Thyroid gland (tissue), 4 donors: ENCODE measurements at regions not wholly inside any gene's neighbourhood (a gene's known extent, or its start where the extent isn't known, plus 50 kb on each side); places are given as distances from the start of the nearest gene placed in this dataset.
"Not testable (repeated sequence)": the region's sequence is repeated elsewhere in the genome, so short reads cannot be mapped to it uniquely, and the experiment has no call there.

Experiments used
- DNase-seq, 2 donors: peaks; one replicate each; pipeline ENCODE4 v3.0.0-alpha.2; 2019
- H3K27ac ChIP-seq, 3 donors: fragments of 200-600 bp; sonication (generic); 1 replicate in 2 of 3; 2 replicates in 1 of 3; pipeline ENCODE4 v1.5.1; 2016 to 2019; ENCODE audit warnings: mild to moderate bottlenecking in 1 of 3, moderate library complexity in 1 of 3
- H3K27me3 ChIP-seq: fragments of 200-600 bp; sonication (generic); one replicate; pipeline ENCODE4 v1.5.1; 2019
- H3K36me3 ChIP-seq, 2 donors: fragments of 200-600 bp; sonication (generic); one replicate each; pipeline ENCODE4 v1.5.1; 2016 to 2019
- H3K4me1 ChIP-seq, 2 donors: fragments of 200-600 bp; sonication (generic); one replicate each; pipeline ENCODE4 v1.5.1; 2017 to 2019
- H3K4me3 ChIP-seq, 3 donors: fragments of 200-600 bp; sonication (generic); replicated peaks in 1 of 3; 1 replicate in 2 of 3; 2 replicates in 1 of 3; pipeline ENCODE4 v1.5.1; 2016; ENCODE audit warnings: mild to moderate bottlenecking in 1 of 3
- H3K9me3 ChIP-seq: fragments of 200-600 bp; sonication (generic); one replicate; pipeline ENCODE4 v1.5.1; 2017
- CTCF ChIP-seq, 6 experiments: fragments of 200-600 bp in 3 of 6; fragments of 450-650 bp in 3 of 6; sonication (generic) in 3 of 6; IDR thresholded peaks; one replicate each; pipeline ENCODE4 v1.5.1; 2016 to 2019; ENCODE audit warnings: antibody characterized with exemption in 6 of 6, mild to moderate bottlenecking in 2 of 6, inconsistent platforms in 1 of 6, moderate library complexity in 1 of 6
- POLR2A ChIP-seq, 2 donors: fragments of 450-650 bp; IDR thresholded peaks; one replicate each; pipeline ENCODE4 v1.6.1; 2017; ENCODE audit warnings: antibody characterized with exemption in 2 of 2, mild to moderate bottlenecking in 2 of 2, moderate library complexity in 1 of 2
- WGBS, 2 donors: methylation state at CpG; one replicate each; pipeline ENCODE4 v1.1.5; 2017; 5-methylcytosine and 5-hydroxymethylcytosine counted together
- intact Hi-C: fragments of 100-400 bp; cut with DNase I; formaldehyde crosslinking; loops from one replicate; pipeline ENCODE4 v1.15.1; 2023

- H3K4me1 ChIP-seq, result no peaks in the 10 kb centered on the region
- no peak overlapping the region for H3K4me3 ChIP-seq
- H3K27me3 ChIP-seq, result no peaks in the 10 kb centered on the region
- no peaks in the 10 kb centered on the region for H3K36me3 ChIP-seq
- intact Hi-C loops, result no loop called here
- no peak for DNase-seq
- no peaks in the 10 kb centered on the region for H3K9me3 ChIP-seq
- no peak overlapping the region for H3K27ac ChIP-seq
- WGBS, 2 donors, result 95% methylated on average over 1 of the region's 1 CpG
- TF ChIP-seq CTCF (IDR thresholded peaks at IDR 0.05) (no peak), POLR2A (IDR thresholded peaks at IDR 0.05) (no peak)
These were observed 372.9 kb upstream of the MAOA start for GRCh38 chrX:43283187-43283586.

DNA sequence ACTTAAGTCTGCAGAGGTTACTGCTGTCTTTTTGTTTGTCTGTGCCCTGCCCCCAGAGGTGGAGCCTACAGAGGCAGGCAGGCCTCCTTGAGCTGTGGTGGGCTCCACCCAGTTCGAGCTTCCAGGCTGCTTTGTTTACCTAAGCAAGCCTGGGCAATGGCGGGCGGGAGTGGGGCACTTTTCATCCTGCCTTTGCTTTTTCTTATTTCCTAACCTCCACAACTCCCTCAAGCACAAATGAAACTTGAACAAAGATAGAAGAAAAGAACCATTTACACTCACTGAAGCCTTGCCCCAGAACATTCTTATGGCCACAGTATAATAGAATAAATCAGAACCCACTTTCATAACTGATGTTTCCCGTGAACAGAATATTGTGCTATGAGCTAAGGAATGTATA lies 344.5 kb upstream of the MAOA start:
- H3K36me3 ChIP-seq, intact Hi-C loops: not testable (repeated sequence)
- WGBS, 2 donors, result 30 to 41% methylated on average over 3 to 4 of the region's 4 CpGs

DNA sequence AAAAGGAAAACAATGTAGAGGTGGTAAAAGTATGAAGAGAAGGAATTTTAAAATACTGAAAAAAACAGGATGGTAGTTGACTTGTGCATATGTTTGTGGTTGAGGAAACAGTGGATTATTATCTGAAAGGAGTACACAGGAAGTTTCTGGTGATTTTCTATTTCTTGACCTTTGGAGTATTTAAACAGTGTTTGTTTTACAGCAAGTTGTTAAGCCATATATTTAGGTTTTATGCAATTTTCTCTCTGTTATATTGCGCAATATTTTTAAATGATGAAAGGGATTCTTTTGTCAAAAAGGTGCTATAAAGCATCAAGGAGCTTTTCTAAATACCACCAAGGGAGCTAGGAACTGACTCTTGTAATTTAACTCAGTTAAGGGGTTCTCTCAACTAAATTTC lies 343.1 kb upstream of the MAOA start:
- TF ChIP-seq CTCF (IDR thresholded peaks at IDR 0.05), result no peak
- TF ChIP-seq POLR2A (IDR thresholded peaks at IDR 0.05), result no peak
- Histone ChIP-seq H3K27ac (no peak overlapping the region), H3K4me3 (no peak overlapping the region), H3K9me3 (no peaks in the 10 kb centered on the region), H3K36me3 (no peaks in the 10 kb centered on the region), H3K27me3 (no peaks in the 10 kb centered on the region), H3K4me1 (no peaks in the 10 kb centered on the region)
- intact Hi-C loops, result no loop called here
- WGBS, 2 donors, result 97 to 100% methylated on average over 1 of the region's 1 CpG
- no peak for DNase-seq

More for the DNA sequence above, 344.5 kb upstream of the MAOA start:
- H3K9me3 ChIP-seq, H3K27me3 ChIP-seq, H3K27ac ChIP-seq, H3K4me3 ChIP-seq, DNase-seq, H3K4me1 ChIP-seq: not testable (repeated sequence)

- WGBS, 2 donors, result 76 to 78% methylated on average over 3 of the region's 3 CpGs
- DNase-seq, result no peak
- H3K9me3 ChIP-seq, result no peaks in the 10 kb centered on the region
- H3K4me3 ChIP-seq, result no peak overlapping the region
- TF ChIP-seq POLR2A (IDR thresholded peaks at IDR 0.05) (no peak), CTCF (IDR thresholded peaks at IDR 0.05) (no peak)
- no peaks in the 10 kb centered on the region for H3K4me1 ChIP-seq
- no peak overlapping the region for H3K27ac ChIP-seq
- H3K36me3 ChIP-seq, result no peaks in the 10 kb centered on the region
- H3K27me3 ChIP-seq, result no peaks in the 10 kb centered on the region
- intact Hi-C loops, result no loop called here
These were observed 341.6 kb upstream of the MAOA start for GRCh38 chrX:43314525-43314924.

GRCh38 chrX:43315622-43316021 lies 340.5 kb upstream of the MAOA start:
- 69 to 78% methylated on average over 4 of the region's 4 CpGs for WGBS, 2 donors
- no peaks in the 10 kb centered on the region for H3K36me3 ChIP-seq
- H3K27ac ChIP-seq, result no peak overlapping the region
- intact Hi-C loops, result no loop called here
- no peaks in the 10 kb centered on the region for H3K4me1 ChIP-seq
- no peak for DNase-seq
- no peaks in the 10 kb centered on the region for H3K27me3 ChIP-seq
- H3K9me3 ChIP-seq, result no peaks in the 10 kb centered on the region
- TF ChIP-seq CTCF (IDR thresholded peaks at IDR 0.05) (no peak), POLR2A (IDR thresholded peaks at IDR 0.05) (no peak)
- H3K4me3 ChIP-seq, result no peak overlapping the region

GRCh38 chrX:43316146-43316545 lies 340.0 kb upstream of the MAOA start:
- Histone ChIP-seq H3K36me3 (no peaks in the 10 kb centered on the region), H3K9me3 (no peaks in the 10 kb centered on the region), H3K27me3 (no peaks in the 10 kb centered on the region), H3K27ac (no peak overlapping the region), H3K4me3 (no peak overlapping the region), H3K4me1 (no peaks in the 10 kb centered on the region)
- intact Hi-C loops, result no loop called here
- TF ChIP-seq POLR2A (IDR thresholded peaks at IDR 0.05) (no peak), CTCF (IDR thresholded peaks at IDR 0.05) (no peak)
- WGBS, 2 donors, result 56 to 64% methylated on average over 2 of the region's 2 CpGs
- no peak for DNase-seq
